ENCODE measurements at regions not wholly inside any gene's neighbourhood (a gene's known extent, or its start where the extent isn't known, plus 50 kb on each side); places are given as distances from the start of the nearest gene placed in this dataset.

DNA sequence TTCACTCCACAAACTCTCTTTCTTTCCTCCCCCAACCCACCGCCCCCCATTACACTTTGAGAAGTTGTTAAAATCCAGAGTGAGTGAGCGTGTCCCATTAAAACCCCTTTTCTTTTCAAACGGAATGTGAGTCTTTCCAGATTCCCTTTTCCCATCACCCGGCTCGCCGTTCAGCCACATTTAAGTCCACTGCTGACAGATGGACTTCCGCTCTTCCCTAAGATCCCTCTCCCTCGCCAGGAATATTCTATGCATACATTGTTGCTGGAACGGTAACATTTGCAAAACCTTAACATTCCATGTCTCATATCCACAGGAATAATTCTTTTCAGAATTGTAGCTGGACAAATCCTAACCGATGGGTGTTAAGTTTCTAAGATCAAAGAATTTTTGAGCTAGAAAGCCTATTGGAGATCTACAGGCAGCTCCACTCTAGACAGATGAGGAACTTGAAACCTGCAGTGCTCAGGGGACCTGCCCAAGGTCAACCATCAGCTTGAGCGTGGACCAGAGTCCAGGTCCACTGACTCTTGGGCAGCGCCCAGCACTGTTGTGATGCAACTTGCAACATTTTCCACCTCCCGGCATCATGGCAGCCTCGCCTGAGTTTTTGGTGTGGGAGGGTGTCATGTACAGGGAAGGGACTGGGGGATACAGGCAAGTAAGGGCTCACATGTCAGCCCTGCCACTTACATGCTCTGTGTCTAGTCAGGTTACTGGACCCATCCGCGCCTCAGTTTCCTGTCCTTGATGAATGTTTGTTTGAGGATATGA lies 500.1 kb downstream of the CCDC171 start:
- TF ChIP-seq, protein P1, sequence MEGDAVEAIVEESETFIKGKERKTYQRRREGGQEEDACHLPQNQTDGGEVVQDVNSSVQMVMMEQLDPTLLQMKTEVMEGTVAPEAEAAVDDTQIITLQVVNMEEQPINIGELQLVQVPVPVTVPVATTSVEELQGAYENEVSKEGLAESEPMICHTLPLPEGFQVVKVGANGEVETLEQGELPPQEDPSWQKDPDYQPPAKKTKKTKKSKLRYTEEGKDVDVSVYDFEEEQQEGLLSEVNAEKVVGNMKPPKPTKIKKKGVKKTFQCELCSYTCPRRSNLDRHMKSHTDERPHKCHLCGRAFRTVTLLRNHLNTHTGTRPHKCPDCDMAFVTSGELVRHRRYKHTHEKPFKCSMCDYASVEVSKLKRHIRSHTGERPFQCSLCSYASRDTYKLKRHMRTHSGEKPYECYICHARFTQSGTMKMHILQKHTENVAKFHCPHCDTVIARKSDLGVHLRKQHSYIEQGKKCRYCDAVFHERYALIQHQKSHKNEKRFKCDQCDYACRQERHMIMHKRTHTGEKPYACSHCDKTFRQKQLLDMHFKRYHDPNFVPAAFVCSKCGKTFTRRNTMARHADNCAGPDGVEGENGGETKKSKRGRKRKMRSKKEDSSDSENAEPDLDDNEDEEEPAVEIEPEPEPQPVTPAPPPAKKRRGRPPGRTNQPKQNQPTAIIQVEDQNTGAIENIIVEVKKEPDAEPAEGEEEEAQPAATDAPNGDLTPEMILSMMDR (IDR thresholded peaks at IDR 0.05) = no peak
- ATAC-seq (ENCODE audit: low FRiP score) = no peak
- DNase-seq (ENCODE audit: low spot score) = no peak

DNA sequence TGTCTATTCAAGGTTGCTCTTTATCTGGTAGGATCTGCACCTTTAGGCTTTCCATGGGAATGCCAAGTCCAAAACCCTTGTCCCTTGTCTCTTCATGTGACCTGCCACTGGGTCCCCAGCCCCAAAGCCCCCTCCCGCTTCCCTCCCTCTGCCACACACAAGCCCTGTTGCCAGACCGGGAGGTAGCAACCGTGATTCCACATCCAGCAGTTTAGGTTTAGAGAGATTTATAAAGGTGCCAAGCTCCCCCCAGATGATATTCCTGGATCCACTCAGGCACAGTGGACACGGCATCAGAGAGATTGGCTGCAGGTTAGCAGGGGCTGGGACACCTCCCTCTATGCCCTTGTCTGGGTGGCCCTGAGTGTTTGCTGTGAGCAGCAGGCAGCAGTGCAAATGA lies 504.7 kb downstream of the CCDC171 start:
- DNase-seq (ENCODE audit: low spot score) = no peak
- no peak for ATAC-seq (ENCODE audit: low FRiP score)
- TF ChIP-seq, protein P1 (IDR thresholded peaks at IDR 0.05) = no peak

DNA sequence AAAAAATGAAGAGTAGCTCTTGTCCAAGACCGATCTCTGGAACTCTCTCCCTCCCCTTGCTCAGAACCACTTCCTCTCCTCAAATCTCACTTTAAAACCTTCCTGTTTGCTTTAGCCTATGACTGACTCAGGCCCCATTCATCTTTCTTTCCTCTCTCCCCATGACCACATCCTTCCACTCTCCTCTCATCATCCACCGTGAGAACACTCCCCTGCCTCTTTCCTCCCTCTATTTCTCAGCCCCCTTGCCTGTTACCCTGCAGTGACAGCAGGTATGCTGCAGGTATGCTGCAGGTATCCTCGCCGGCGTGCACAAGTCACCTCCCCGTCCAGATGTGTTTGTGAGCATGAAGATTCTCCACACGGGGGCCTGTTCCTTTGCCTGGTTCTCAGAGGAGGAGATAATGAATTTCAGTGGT lies 505.3 kb downstream of the CCDC171 start:
- no peak for ATAC-seq (ENCODE audit: low FRiP score)
- TF ChIP-seq, protein P1 (IDR thresholded peaks at IDR 0.05) = no peak
- no peak for DNase-seq (ENCODE audit: low spot score)

DNA sequence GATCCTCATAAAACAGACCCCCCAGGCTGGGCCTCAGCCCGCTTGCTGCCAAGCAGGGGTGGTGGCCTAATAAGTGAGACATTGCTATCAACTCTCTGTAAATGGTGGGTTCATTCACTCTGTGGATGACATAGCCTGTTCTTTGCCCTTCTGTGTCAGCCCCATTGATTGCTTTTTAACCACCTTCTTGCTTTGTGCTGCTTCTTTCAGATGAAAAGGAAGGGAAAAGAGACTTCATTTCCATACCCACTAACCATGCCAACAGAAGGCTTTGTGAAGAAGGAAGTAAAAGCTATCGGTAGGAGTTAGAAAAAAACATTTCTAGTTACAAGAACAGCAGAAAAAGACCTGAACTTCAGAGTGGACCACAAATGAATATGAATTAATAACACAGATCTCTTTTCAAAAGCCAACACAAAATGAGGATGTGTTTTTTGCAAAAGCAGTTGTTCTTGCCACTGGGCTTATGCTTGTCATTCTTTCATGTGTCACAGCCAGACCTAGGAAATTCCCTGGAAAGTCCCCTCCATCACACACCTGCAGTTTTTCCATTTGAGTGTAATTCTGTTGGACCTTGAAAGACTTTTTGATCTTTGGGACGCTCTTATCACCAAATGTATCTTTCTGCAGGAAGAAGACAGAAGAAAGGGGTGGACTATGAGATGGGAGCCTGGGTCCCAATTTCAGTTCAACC lies 507.7 kb downstream of the CCDC171 start:
- DNase-seq (ENCODE audit: low spot score) (no peak), ATAC-seq (ENCODE audit: low FRiP score) (no peak)
- TF ChIP-seq, protein P1 (IDR thresholded peaks at IDR 0.05) = no peak

DNA sequence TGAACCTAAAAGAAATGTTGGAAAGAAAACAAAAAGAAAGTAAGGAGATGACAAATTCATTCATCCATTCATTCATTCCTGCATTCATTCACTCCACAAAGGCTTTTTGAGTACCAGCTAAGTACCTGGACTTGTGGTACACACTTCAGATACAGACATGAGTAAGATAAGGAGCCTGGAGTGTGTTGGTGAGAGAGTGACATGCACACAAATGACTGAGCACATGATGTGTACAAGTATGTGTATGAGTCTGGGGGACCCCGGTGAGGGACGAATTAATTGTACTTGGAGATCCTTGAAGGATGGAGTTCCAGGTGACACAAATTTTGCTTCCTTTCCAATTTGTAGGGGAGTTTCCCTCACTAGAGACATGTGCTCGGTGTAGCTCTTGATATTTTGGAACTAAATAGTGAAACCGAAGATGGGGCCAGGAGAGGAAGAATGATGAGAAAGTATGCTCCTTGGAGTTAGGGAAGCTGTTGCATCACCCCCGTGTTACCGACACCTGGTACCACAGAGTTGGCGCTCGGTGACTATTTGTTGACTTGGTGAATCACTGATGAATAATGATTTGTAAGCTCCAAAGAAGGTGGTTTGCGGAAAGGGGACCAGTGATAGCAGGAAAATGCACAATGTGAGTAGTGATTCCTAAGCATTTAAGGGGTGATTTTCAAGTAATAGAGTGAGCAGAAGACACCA lies 509.8 kb downstream of the CCDC171 start:
- ATAC-seq (ENCODE audit: low FRiP score) = no peak
- TF ChIP-seq, protein P1 (IDR thresholded peaks at IDR 0.05) = no peak
- DNase-seq (ENCODE audit: low spot score) = no peak

DNA sequence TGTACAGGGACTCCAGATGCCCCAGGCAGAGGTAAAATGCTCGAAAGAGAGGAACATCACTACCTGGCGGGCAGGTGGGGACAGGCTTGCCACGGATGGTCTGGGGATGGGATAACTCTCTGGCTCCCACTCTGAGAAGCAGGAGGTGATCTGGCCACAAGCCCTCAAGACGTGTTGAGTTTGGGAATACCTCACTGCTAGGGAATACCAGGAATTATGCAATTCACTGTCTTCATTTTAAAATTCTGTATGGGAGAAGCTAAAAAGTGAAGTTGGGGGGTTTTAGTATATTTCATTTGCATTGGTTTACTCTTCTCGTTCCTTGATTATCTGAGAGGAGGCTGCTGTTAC lies 510.4 kb downstream of the CCDC171 start:
- TF ChIP-seq, protein P1 (IDR thresholded peaks at IDR 0.05) = no peak
- DNase-seq (ENCODE audit: low spot score) (no peak), ATAC-seq (ENCODE audit: low FRiP score) (no peak)
